Gastrocnemius medialis (tissue), 4 donors: ENCODE measurements at regions not wholly inside any gene's neighbourhood (a gene's known extent, or its start where the extent isn't known, plus 50 kb on each side); places are given as distances from the start of the nearest gene placed in this dataset.

Source experiments
- CTCF ChIP-seq, 5 experiments: fragments of 450-650 bp in 3 of 5; fragments of 200-600 bp in 2 of 5; sonication (generic) in 2 of 5; IDR thresholded peaks in 4 of 5; conservative IDR thresholded peaks in 1 of 5; 1 replicate in 4 of 5; 2 replicates in 1 of 5; pipeline ENCODE4 v1.5.1; 2016 to 2019; ENCODE audit warnings: antibody characterized with exemption in 5 of 5, mild to moderate bottlenecking in 3 of 5, moderate library complexity in 3 of 5
- POLR2A ChIP-seq, 2 donors: fragments of 450-650 bp; IDR thresholded peaks; one replicate each; pipeline ENCODE4 v1.6.1; 2017; ENCODE audit warnings: antibody characterized with exemption in 2 of 2, mild to moderate bottlenecking in 2 of 2, moderate library complexity in 2 of 2

GRCh38 chr13:104001766-104002165 is 935.5 kb upstream of the SLC10A2 start:
- TF ChIP-seq CTCF (IDR thresholded peaks at IDR 0.05 in 4 of 5, conservative IDR thresholded peaks at IDR 0.05 in 1 of 5) (no peak), POLR2A (IDR thresholded peaks at IDR 0.05) (no peak)
